Right lobe of liver (tissue), 6 donors: ENCODE measurements at regions not wholly inside any gene's neighbourhood (a gene's known extent, or its start where the extent isn't known, plus 50 kb on each side); places are given as distances from the start of the nearest gene placed in this dataset.

Experiments used
- ATAC-seq, 4 donors: fragments of 200-7000 bp; cut with Tn5 transposase; one replicate each; pipeline ENCODE4 v1.9.1; 2020; ENCODE audit warnings: mild to moderate bottlenecking in 4 of 4, moderate library complexity in 4 of 4
- DNase-seq, 3 donors: peaks; one replicate each; pipeline ENCODE4 v3.0.0-alpha.2; 2020
- H3K27ac ChIP-seq, 3 donors: fragments of 200-600 bp; one replicate each; pipeline ENCODE4 v1.8.0; 2022
- H3K27me3 ChIP-seq, 2 donors: fragments of 200-600 bp; one replicate each; pipeline ENCODE4 v1.8.0; 2022
- H3K36me3 ChIP-seq, 4 donors: fragments of 200-600 bp; sonication (generic) in 1 of 4; one replicate each; pipeline versions ENCODE4 v1.5.1 to v1.8.0; 2017 to 2022; ENCODE audit warnings: control low read depth in 1 of 4
- H3K4me1 ChIP-seq, 4 donors: fragments of 200-600 bp; sonication (generic) in 1 of 4; one replicate each; pipeline versions ENCODE4 v1.5.1 to v1.8.0; 2017 to 2022; ENCODE audit warnings: control low read depth in 1 of 4
- H3K4me3 ChIP-seq, 3 donors: fragments of 200-600 bp; one replicate each; pipeline ENCODE4 v1.8.0; 2022
- H3K9me3 ChIP-seq, 4 donors: fragments of 200-600 bp; sonication (generic) in 1 of 4; one replicate each; pipeline versions ENCODE4 v1.5.1 to v1.8.0; 2017 to 2022; ENCODE audit warnings: control low read depth in 1 of 4
- POLR2A ChIP-seq: fragments of 450-650 bp; IDR thresholded peaks from one replicate; pipeline ENCODE4 v1.6.1; 2017; ENCODE audit warnings: antibody characterized with exemption, mild to moderate bottlenecking
- WGBS: methylation state at CpG from one replicate; pipeline ENCODE4 v1.1.6; 2018; ENCODE audit warnings: low coverage, low lambda C conversion rate; ENCODE audit not compliant: insufficient coverage; ENCODE audit errors: missing lambda C conversion rate; 5-methylcytosine and 5-hydroxymethylcytosine counted together
- intact Hi-C, 2 donors: fragments of 100-400 bp; cut with DNase I; formaldehyde crosslinking; loops; one replicate each; pipeline versions ENCODE4 v1.11.2 to v1.14.1; 2022
- TF ChIP-seq, protein P1 (sequence below), 4 donors: fragments of 200-600 bp in 3 of 4; fragments of 450-650 bp in 1 of 4; IDR thresholded peaks; one replicate each; pipeline versions ENCODE4 v1.5.1 to v1.8.0; 2016 to 2022; ENCODE audit warnings: antibody characterized with exemption in 4 of 4, mild to moderate bottlenecking in 2 of 4
- donor health status: DM: no; HTN: yes; CAD: no.
- donor health status: DM: no; HTN: no; CAD: no.
- donor health status: DM: no; HTN: no; CAD: no.
- donor health status: DM: no; HTN: yes; CAD: no.
- donor health status: DM: no; HTN: yes; CAD: no.

DNA sequence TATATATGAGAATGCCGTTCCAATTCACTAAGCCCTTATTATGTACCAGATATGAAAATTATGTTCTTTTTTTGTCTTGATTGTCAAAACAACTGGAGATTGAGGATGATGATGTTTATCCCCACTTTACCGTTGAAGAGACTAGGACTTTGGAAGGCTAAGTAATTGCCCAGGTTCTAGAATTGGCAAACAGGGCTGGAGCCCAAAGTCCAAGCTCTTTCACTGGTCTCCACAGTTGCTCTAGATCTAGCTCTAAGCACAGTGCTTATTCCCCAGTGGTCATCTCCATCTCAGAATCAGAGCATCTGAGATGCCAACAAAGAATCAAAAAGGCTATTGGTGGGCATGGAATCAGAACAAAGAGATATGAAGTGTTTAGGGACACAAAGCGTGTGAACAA lies 215.3 kb upstream of the FOXA2 start:
- intact Hi-C loops = no loop called here
- no peaks in the 10 kb centered on the region for H3K9me3 ChIP-seq
- H3K4me1 ChIP-seq = no peaks in the 10 kb centered on the region
- ATAC-seq (no peak), DNase-seq (no peak)
- no peak overlapping the region for H3K27ac ChIP-seq
- no peaks in the 10 kb centered on the region for H3K27me3 ChIP-seq
- H3K36me3 ChIP-seq = no peaks in the 10 kb centered on the region
- TF ChIP-seq, protein P1, sequence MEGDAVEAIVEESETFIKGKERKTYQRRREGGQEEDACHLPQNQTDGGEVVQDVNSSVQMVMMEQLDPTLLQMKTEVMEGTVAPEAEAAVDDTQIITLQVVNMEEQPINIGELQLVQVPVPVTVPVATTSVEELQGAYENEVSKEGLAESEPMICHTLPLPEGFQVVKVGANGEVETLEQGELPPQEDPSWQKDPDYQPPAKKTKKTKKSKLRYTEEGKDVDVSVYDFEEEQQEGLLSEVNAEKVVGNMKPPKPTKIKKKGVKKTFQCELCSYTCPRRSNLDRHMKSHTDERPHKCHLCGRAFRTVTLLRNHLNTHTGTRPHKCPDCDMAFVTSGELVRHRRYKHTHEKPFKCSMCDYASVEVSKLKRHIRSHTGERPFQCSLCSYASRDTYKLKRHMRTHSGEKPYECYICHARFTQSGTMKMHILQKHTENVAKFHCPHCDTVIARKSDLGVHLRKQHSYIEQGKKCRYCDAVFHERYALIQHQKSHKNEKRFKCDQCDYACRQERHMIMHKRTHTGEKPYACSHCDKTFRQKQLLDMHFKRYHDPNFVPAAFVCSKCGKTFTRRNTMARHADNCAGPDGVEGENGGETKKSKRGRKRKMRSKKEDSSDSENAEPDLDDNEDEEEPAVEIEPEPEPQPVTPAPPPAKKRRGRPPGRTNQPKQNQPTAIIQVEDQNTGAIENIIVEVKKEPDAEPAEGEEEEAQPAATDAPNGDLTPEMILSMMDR (IDR thresholded peaks at IDR 0.05) = no peak
- TF ChIP-seq POLR2A = no peak
- 46% methylated on average over 3 of the region's 3 CpGs for WGBS
- no peak overlapping the region for H3K4me3 ChIP-seq

DNA sequence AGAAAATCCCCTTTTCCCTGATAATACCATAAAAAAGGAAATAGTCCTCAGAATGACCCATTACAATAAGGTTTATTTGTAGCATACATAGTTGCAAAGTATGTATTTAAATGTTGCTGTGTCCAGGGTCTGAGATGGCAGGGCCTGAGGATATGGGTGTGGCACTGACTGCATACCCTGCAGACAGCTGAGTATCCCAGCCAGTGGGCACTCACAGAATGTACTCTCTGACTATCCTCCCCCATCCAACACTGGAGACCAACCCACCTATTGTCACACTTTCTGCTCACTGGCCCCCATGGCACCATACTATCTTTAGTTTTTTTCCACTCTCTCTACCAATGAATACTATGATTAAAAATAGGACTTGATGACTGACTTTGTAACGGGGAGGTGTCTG lies 215.8 kb upstream of the FOXA2 start:
- Histone ChIP-seq H3K9me3 (no peaks in the 10 kb centered on the region), H3K27ac (no peak overlapping the region), H3K4me1 (no peaks in the 10 kb centered on the region), H3K27me3 (no peaks in the 10 kb centered on the region), H3K4me3 (no peak overlapping the region), H3K36me3 (no peaks in the 10 kb centered on the region)
- TF ChIP-seq POLR2A = no peak
- TF ChIP-seq, protein P1 (IDR thresholded peaks at IDR 0.05) = no peak
- 32% methylated on average over 1 of the region's 1 CpG for WGBS
- DNase-seq (no peak), ATAC-seq (no peak)
- intact Hi-C loops = no loop called here

DNA sequence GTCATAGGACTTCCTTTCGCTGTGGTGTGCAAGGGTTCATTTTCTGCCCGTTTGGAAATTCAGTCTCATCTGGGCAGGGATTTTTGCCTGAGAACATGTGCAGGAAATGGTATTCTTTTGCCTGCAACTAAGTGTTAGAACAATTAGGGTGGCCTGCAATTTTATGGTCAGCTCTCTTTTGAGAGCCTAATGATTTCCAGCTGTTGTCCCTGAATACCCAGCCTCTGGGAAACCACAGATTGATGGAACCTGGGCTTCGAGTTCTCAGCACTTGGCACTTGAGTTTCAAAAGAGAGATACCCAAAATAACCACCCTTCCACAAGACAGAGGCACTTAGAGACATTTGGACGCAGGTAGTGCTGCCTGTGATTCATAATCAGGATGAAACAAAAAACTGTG lies 217.2 kb upstream of the FOXA2 start:
- intact Hi-C loops = no loop called here
- DNase-seq = no peak
- WGBS = 14% methylated on average over 4 of the region's 4 CpGs
- Histone ChIP-seq H3K27me3 (no peaks in the 10 kb centered on the region), H3K27ac (no peak overlapping the region), H3K4me3 (no peak overlapping the region), H3K4me1 (no peaks in the 10 kb centered on the region), H3K36me3 (no peaks in the 10 kb centered on the region), H3K9me3 (no peaks in the 10 kb centered on the region)
- TF ChIP-seq, protein P1 (IDR thresholded peaks at IDR 0.05) = no peak
- no peak for TF ChIP-seq POLR2A
- no peak for ATAC-seq

DNA sequence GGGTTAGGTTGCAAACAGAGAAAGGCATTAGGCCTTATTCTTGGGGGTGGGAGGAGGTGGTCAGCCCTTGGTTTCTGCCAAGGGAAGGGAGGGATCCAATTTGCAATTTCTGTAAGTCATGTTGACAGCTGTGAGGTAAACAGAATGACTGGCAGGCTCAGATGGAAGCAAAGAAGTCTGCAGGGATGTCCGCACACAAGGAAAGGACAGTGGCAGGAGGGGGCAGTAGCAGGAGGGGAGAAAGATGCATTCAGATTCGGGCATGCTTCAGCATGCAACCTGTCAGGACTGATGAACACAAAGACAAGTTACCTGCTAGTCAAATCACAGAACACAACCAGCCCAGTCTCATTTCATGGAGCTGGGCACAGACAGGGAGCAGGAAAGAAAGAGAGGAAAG lies 217.9 kb upstream of the FOXA2 start:
- no peak for TF ChIP-seq POLR2A
- TF ChIP-seq, protein P1 (IDR thresholded peaks at IDR 0.05) = no peak
- intact Hi-C loops = no loop called here
- DNase-seq (no peak), ATAC-seq (no peak)
- Histone ChIP-seq H3K36me3 (no peaks in the 10 kb centered on the region), H3K4me1 (no peaks in the 10 kb centered on the region), H3K27me3 (no peaks in the 10 kb centered on the region), H3K27ac (no peak overlapping the region), H3K4me3 (no peak overlapping the region), H3K9me3 (no peaks in the 10 kb centered on the region)
- WGBS = 46% methylated on average over 2 of the region's 2 CpGs

DNA sequence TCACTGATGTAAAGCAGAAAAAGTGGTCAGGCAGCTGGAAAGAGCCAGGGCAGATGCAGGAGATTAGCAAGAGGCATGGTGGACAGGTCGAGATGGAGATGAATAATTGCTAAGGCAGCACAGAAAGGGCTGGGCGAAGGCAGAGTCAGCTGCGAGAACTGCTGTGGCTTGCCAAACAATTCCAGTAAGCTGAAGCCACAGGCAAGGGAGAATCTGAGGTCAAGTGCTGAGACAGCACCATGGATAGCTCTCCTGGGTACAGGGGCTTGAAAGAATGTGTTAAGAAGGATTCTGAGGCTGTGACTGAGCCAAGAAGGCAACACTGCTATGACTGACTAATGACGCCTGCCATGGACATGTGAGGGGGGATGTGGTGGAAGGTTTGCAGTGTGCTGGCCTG lies 220.8 kb upstream of the FOXA2 start:
- DNase-seq = no peak
- H3K27me3 ChIP-seq = no peaks in the 10 kb centered on the region
- 42% methylated on average over 2 of the region's 4 CpGs for WGBS
- H3K9me3 ChIP-seq = no peaks in the 10 kb centered on the region
- intact Hi-C loops = no loop called here
- H3K27ac ChIP-seq = no peak overlapping the region
- no peak overlapping the region for H3K4me3 ChIP-seq
- TF ChIP-seq POLR2A = no peak
- TF ChIP-seq, protein P1 (IDR thresholded peaks at IDR 0.05) = no peak
- peak in 1 of 4 donors; percentile 28 for ATAC-seq
- H3K36me3 ChIP-seq = no peaks in the 10 kb centered on the region
- no peaks in the 10 kb centered on the region for H3K4me1 ChIP-seq
